ENCODE measurements at regions not wholly inside any gene's neighbourhood (a gene's known extent, or its start where the extent isn't known, plus 50 kb on each side); places are given as distances from the start of the nearest gene placed in this dataset.
"Not testable (repeated sequence)": the region's sequence is repeated elsewhere in the genome, so short reads cannot be mapped to it uniquely, and the experiment has no call there.

DNA sequence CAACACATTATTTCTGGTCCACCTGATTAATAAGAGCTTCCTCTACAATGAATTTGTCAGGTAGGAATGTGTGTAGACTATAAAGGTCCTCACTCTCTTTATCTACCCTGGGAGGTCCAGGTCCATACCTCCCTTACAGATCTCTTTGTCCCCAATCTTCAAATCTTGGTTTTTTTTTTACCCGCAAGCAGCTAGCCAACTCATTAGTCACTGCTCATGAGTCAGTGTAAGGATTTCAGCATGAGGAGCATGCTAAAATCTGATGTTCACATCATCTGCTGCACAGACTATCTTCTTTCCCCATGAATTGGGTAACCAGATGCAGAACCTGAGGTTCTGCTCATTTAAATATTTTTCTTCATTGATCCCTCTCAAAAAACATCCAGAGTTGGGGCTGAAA is 397.0 kb upstream of the ISX start:
- FAIRE-seq = no peak
- no peak for DNase-seq (ENCODE audit: low spot score in 2 of 2)

DNA sequence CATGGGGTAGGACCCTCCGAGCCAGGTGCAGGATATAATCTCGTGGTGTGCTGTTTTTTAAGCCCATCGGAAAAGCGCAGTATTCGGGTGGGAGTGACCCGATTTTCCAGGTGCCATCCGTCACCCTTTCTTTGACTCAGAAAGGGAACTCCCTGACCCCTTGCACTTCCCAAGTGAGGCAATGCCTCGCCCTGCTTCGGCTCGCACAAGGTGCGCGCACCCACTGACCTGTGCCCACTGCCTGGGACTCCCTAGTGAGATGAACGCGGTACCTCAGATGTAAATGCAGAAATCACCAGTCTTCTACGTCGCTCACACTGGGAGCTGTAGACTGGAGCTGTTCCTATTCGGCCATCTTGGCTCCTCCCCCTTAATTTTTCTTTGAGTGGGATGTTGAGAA is 382.9 kb upstream of the ISX start:
- FAIRE-seq = not testable (repeated sequence)

DNA sequence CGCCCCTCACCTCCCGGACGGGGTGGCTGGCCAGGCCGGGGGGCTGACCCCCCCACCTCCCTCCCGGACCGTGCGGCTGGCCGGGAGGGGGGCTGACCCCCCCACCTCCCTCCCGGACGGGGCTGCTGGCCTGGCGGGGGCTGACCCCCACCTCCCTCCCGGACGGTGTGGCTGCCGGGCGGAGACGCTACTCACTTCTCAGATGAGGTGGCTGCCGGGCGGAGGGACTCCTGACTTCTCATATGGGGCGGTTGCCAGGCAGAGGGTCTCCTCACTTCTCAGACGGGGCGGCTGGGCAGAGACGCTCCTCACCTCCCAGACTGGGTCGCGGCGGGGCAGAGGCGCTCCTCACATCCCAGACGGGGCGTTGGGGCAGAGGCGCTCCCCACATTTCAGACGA is 381.7 kb upstream of the ISX start:
- FAIRE-seq; DNase-seq (ENCODE audit: low spot score in 2 of 2): not testable (repeated sequence)

More for the DNA sequence above, 382.9 kb upstream of the ISX start:
- not testable (repeated sequence) for DNase-seq (ENCODE audit: low spot score in 2 of 2)

DNA sequence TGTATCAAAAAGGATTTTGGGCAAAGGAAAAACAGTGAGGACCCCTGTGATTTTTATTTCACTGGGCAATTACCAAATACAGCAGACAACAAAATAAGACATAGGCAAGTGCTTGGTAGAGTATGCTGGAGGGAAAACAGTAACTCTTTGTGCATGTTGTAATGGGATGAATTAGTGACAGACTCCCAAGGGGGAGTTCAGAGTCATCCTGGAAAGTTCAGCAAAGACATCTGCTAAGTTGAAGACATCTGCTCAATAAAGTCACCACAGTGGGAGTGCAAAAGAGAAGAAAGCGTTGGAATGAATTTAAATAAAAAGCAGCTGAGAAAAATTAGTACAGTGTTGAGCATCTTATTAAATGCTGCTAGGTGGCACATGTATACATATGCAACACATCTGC is 378.8 kb upstream of the ISX start:
- DNase-seq (ENCODE audit: low spot score in 2 of 2) (no peak), FAIRE-seq (no peak)

DNA sequence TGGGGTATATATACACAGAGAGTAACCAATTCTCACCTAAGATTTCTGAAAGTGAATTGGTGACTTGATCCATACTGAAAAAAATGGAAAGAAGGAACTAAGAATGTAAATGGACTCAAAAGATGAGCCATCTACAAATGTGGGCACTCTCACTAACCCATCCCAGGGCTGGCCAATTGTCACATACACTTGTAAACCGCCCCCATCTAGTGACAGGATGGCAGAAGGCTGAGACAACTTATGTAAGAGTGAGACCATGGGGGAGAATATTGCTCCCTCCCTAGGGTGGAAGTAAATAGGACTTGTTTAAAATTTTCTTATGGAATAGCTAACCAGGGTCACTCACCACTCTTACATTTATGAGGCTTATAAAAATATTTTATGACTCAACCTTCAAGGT is 377.1 kb upstream of the ISX start:
- FAIRE-seq = no peak
- no peak for DNase-seq (ENCODE audit: low spot score in 2 of 2)

DNA sequence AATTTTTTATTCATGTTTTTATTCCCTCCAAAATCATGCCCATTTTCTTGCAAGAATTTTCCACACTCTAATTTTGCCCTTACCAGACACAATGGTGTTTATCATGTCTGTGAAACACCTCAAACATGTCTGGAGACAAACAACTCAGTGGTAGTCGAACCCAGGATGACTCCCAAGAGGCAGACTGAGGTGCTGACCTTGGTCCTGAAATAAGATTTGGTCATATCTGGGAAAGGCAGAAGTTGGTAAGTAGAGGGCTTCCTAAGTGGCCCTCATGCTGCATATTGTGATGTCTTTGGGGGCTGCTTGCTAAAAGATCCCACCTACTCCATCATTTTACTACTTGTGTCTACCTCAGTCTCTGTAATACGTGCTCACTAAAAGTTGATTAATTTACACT is 369.4 kb upstream of the ISX start:
- FAIRE-seq = no peak
- no peak for DNase-seq (ENCODE audit: low spot score in 2 of 2)

DNA sequence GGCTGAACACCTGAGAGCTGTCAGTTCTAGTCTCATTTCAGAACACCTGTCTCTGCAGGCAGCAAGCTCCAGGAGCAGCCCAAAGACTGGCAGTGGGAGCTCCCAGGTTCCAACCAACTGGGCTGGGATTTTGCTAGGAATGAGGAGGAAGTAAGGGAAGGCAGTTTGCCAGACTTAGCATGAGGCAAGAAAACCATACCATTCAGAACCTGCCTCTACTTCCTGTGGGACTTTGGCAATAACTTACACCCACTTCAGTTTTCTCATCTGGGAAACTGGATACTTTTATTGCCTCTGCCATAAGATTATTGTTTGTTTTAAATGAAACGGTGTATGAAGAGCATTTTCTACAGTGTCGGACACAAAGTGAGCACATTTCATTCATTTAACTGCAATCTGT is 363.7 kb upstream of the ISX start:
- no peak for DNase-seq (ENCODE audit: low spot score in 2 of 2)
- no peak for FAIRE-seq

DNA sequence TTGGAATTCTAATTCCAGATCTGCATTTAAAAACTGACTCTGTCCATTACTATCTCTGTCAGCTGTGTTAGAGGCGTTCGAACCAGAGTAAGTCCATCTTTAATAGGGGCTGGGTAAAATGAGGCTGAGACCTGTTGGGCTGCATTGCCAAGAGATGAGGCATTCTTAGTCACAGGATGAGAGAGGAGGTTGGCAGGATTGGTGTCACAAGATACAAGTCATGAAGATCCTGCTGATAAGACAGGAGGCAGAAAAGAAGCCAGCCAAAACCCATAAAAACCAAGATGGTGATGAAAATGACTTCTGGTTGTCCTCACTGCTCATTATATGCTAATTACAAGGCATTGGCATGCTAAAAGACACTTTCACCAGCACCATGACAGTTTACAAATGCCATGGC is 356.3 kb upstream of the ISX start:
- no peak for FAIRE-seq
- DNase-seq (ENCODE audit: low spot score in 2 of 2) = no peak

DNA sequence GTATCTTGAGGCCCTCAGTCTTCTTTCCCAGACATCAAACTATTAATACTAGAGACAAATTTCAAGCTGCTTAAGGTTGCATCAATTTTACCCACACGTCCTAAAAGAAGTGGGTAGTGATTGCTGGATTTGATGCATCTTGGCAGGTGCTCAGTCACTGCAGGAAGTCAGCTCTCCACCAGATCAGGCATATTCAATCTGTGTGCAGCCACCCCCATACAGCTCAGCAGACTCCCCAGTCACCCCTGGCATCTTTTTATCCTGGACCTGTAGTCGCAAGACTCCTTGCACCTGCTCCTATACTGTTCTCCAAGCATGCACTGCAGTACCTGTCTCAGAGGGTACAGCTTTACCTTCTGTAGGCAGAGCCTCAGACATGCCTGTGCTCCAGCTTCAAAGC is 343.1 kb upstream of the ISX start:
- DNase-seq (ENCODE audit: low spot score in 2 of 2) = no peak
- no peak for FAIRE-seq

DNA sequence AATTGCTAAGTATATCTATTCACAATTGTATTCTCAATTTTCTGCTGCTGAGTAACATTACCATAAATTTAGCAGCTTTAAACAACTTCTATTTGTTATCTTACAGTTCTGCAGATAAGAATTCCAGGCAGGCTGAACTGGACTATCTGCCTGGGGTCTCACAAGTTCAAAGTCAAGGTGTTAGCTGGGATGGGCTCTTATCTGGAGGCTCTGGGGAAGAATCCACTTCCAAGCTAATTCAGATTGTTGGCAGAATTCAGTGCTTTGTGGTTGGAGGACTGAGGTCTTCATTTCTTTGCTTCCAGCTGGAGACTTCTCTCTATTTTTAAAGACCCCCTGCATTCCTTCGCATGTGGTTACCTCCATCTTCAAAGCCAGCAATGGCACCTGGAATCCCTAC is 329.9 kb upstream of the ISX start:
- DNase-seq (ENCODE audit: low spot score in 2 of 2) (no peak), FAIRE-seq (no peak)

DNA sequence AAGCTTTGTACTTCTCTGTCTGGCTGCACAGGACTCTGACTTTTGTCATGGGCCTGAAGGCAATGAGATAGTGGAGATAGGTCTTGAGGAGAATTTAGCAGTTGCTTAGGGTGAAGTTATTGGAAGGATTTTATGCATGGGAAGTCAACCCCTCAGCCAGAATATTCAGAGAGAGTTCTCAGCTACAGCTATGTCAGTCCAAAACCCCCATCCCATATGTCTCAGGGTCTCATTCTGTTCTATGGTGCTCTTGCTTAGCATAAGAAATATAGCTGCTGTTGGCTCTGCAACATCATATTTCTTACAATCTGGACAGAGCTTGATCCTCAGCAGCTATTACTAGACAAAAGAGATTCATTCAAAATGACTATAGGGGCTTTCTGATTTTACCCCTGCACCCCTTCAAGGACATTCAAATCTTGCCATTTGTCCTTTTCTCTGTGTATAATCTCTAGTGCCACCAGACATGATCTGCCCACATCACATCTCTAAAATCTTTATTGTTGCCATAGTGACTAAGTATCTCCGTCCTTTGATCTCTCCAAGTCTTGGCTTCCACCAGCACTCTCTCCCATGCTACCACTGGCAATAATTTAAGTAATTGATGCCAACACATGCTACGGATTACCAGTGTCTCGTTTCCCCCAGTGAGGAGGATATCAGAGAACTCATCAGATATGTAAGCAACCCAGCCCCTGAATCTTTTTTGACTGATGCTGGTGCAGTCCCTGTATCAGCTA is 327.1 kb upstream of the ISX start:
- no peak for FAIRE-seq
- peak in 1 of 2 donors; percentile 2 for DNase-seq (ENCODE audit: low spot score in 2 of 2)

DNA sequence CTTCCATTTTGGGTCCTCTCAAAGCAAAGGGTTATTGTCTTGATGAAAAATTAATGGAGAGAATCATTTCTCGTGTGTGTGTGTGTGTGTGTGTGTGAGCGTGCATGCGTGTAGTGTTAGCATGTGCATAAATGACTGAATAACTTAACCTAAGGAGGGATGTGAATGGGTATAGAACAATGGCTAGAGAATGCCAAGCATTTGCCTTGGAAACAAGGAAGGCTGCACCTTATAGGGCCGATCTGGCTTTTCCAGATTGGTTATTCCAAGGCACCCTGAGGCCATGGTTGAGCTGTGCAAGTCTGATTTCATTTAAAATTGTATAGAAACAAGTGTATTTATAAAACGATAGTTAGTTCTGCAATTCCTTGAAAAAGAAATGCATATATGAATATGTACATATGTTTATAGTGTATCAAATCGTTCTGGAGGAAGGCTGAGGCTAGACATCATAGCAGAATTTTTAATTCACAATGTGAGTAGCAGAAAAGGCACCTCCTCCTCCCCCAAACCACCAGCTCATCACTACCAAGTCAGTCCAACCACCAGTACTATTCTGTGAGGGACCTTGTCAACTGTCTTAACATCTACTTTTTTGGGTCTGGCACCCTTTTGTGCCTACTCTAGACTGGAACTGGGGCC is 322.7 kb upstream of the ISX start:
- DNase-seq (ENCODE audit: low spot score in 2 of 2) (no peak), FAIRE-seq (no peak)

DNA sequence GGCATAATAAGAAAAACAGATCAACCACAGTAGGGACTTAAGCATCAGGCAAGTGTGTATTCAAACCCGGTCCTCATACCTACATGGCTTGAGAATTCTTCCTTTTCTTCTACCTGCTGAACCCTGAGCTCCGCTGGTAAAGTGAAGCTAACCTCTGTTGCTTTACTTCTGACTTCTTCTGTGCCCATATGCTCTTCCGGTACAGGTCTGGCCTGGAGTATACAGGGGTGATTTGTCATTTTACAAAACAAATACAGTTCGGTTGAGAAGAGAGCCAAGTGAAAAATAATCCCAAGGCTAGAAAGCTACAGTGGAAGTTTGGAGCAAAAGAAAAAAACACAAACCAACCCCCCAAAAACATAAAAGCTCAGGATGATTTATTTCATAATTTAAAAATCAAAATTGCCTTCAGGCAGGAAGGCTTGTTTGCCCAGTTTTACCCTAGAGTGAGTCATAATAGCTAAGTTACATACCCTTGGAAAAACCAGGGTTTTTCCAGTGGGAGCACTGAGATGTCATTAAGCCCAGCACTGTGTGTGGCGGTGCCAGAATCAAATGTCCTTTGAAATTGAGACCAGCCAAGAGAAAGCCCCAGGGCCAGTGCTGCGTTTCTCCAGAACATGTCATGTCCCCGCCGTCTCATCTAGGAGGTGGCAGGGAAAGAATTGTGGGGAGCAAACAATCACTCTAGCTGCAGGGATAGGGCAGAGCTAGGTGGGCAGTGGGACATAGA is 305.5 kb upstream of the ISX start:
- no peak for FAIRE-seq

DNA sequence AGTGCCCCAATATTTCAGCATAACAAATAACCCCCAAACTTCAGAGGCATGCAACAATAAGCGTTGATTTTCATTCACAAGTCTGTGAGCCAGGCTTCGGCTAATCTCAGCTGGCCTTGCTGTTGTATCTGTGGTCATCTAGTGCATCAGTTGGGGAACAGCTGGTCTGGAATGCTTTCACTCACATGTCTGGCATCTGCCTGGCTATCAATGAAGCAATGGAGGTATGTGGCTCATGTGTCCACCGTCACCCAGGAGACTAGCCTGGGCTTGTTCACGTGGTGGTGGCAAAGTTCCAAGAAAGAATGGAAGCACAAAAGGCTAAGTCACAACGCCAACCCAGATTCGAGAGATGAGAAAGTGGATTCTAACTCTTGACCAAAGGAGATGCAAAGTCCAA is 304.8 kb upstream of the ISX start:
- no peak for DNase-seq (ENCODE audit: low spot score in 2 of 2)
- no peak for FAIRE-seq

More for the DNA sequence above, 305.5 kb upstream of the ISX start:
- no peak for DNase-seq (ENCODE audit: low spot score in 2 of 2)

DNA sequence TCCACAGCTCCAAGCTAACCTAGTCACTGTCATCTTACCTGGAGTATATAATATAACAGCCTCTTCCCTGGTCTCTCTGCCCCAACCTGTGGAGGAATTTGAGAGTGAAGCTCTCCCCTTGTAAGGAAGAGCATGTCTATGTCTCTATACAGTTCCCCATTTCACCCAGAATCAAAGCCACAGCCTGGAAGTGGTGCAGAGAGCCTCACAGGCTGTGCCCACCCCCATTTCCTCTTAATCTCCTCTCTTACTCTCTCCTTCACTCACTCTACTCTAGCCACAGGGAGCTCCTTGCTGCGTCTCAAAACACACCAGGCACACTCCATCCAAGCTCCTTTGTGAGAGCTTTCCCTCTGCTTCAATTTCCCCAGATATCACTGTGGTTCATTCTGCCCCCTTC is 302.5 kb upstream of the ISX start:
- FAIRE-seq (no peak), DNase-seq (ENCODE audit: low spot score in 2 of 2) (no peak)

DNA sequence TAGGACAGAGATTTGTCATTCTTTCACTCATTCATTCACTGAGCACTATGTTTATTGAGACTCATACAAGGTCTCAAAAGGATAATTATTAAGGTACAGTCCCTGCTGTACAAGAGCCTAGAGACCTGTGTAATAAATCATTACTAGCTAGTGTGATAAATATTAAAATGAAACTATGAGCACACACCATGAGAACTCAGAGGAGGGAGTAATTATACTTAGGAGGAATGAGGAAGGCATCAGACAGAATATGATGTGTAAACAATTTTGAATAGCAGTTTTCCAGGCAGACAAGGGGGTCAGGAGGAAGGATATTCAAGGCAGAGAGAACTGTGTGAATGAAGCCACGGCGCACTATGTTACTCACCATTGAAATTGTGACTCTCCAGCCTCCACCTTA is 300.8 kb upstream of the ISX start:
- no peak for DNase-seq (ENCODE audit: low spot score in 2 of 2)
- FAIRE-seq = no peak

DNA sequence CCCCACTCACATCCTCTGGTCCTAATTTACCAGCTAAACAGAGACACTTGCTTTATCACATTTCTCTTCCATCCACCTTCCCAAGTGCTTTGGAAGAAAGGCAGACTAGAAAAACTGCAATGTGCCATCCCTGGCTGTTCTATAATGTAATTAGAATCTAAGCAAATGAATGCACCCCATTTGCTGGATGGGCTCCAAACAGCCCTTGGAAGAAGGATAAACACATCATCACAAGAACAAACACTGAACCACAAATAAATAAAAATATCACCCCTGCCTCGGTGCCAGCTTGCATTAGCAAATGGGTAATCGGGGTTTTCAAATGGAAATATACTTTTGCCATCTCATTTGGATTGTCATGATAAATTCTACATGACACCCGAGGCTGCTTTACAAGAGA is 296.6 kb upstream of the ISX start:
- FAIRE-seq (no peak), DNase-seq (ENCODE audit: low spot score in 2 of 2) (no peak)

DNA sequence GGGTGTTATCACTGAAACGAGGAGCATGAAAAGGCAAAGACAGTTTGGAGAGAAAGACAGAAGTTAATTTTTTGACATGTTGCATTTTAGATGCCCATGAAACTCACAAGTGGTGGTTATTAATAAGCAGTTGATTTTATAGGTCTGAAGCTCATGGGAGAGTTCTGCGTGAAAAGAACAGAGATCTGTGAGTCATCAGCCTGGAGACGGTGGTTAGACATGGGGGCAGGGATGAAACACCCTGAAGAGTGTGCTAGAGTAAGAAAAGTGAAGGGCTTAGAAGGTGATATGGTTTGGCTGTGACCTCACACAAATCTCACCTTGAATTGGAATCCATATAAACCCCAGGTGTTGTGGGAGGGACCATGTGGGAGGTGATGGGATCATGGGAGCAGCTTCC is 289.1 kb upstream of the ISX start:
- FAIRE-seq (no peak), DNase-seq (ENCODE audit: low spot score in 2 of 2) (no peak)

DNA sequence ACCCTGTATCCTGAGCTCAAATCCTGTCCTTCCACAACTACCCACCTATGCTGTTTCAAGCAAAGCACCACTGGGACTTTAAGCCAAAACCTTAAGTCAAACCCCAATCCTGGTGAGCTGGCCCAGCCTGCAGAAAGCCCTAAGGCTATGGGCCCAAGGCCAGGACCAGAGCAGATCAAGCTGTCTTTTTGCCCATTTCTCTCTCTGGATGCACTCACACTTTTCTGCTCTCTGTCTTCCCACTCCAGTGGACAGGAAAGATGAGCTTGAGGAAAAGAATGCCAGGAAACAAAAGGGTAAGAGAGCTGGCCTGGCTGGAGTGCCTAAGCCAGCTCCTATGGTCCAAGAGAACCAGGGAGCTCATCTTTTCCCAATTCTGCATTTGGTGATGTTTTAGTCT is 284.3 kb upstream of the ISX start:
- FAIRE-seq (no peak), DNase-seq (ENCODE audit: low spot score in 2 of 2) (no peak)

DNA sequence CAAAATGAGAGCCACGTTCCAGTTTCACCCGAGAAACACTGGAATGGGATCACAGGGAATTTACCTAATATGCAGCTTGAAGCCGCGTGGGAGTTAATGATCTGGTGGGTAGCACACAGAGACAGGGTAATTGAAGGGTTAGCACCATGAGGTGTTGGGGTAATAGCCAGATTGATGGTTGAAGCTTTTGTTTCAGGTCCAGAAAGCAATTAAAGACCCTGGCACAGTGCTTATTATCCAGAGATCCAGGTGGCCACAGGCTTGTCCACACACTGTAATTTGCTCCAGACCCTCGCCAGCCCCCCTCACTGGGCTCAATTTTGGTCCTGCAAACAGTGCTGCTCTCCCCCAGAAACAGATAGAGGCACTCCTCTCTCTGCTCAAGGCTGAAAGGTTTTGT is 282.5 kb upstream of the ISX start:
- no peak for DNase-seq (ENCODE audit: low spot score in 2 of 2)

DNA sequence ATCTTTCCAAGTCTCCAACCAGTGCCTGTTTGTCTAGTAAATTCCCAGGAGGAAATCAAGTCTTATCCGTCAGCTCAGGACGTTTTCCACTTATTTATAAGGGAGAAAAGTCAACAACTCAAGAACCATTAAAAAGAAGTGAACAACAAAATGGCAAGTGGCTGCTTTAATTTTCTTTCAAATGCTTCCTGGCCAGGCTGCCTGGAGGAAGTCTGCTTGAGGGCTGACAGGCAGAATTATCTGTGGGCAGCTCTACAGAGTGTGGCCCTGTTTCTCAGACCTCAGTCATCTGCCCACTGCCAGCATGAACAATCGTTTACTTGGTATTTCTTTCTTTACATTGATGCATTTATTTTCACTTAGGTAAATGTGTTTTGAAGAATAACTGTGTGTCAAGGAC is 281.9 kb upstream of the ISX start:
- DNase-seq (ENCODE audit: low spot score in 2 of 2) (no peak), FAIRE-seq (no peak)

More for the DNA sequence above, 282.5 kb upstream of the ISX start:
- FAIRE-seq = no peak

DNA sequence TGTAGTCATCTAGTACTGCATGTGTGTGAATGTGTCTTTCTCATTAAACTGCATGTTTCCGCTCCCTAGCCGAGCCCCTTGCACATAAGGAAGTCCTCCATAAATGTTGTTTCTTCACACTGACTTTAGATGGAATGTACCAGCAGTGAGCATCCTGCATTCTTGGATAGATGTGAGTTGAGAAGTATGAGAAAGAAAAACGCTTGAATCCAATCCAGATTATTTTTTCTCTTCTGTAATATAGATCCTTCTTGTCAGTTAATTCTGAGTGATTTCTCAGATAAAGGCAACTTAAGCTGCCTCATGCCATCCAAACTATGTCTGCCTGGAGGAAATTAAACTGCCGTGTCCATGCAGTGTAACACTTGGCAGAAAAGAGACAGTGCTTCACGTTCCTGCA is 268.1 kb upstream of the ISX start:
- DNase-seq (ENCODE audit: low spot score in 2 of 2) = no peak
- no peak for FAIRE-seq
